ENCODE measurements at regions not wholly inside any gene's neighbourhood (a gene's known extent, or its start where the extent isn't known, plus 50 kb on each side); places are given as distances from the start of the nearest gene placed in this dataset.

DNA sequence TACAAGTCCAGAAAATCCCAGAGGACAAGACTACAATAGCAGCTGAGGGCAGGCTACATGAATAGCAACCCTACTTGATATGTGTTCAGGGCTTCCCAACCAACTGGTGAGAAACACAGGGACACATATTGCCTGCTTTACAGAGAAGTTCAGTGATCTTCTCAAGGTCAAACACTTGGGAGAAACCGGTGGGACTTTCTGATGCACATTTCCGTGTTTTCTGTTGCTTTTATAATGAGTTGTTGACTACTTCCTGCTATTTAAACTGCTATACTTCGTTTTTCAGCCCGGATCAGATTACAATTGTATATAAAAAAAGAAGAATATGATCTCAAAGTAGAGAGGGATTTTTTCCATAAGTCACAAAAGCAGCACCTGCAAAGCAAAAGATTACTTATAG is 175.1 kb downstream of the SNX18 start:
- no peak for TF ChIP-seq ZFX (IDR thresholded peaks at IDR 0.05)
- TF ChIP-seq, protein P1, sequence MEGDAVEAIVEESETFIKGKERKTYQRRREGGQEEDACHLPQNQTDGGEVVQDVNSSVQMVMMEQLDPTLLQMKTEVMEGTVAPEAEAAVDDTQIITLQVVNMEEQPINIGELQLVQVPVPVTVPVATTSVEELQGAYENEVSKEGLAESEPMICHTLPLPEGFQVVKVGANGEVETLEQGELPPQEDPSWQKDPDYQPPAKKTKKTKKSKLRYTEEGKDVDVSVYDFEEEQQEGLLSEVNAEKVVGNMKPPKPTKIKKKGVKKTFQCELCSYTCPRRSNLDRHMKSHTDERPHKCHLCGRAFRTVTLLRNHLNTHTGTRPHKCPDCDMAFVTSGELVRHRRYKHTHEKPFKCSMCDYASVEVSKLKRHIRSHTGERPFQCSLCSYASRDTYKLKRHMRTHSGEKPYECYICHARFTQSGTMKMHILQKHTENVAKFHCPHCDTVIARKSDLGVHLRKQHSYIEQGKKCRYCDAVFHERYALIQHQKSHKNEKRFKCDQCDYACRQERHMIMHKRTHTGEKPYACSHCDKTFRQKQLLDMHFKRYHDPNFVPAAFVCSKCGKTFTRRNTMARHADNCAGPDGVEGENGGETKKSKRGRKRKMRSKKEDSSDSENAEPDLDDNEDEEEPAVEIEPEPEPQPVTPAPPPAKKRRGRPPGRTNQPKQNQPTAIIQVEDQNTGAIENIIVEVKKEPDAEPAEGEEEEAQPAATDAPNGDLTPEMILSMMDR (conservative IDR thresholded peaks at IDR 0.05) = no peak
- no peak overlapping the region for H3K27ac ChIP-seq

DNA sequence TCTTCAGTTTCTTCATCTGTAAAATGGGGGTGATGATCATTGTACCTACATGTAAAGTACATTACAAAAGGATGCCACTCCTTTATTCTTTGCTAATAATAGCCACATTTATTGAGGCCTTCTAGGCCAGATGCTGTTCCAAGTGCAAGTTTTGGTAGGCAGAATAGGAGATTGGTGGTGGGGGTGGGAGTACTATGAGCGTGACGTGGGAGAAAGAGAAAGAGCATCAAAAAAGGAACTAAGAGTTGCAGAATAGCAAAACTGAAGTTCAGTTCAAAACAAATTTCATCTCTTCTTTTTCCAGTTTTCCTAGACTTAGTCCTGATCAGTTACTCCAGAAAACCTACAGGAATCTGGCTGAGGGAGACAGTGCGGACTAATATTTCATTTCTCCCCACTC is 174.1 kb downstream of the SNX18 start:
- H3K27ac ChIP-seq = no peak overlapping the region
- TF ChIP-seq ZFX (IDR thresholded peaks at IDR 0.05) = no peak
- TF ChIP-seq, protein P1 (conservative IDR thresholded peaks at IDR 0.05) = no peak

DNA sequence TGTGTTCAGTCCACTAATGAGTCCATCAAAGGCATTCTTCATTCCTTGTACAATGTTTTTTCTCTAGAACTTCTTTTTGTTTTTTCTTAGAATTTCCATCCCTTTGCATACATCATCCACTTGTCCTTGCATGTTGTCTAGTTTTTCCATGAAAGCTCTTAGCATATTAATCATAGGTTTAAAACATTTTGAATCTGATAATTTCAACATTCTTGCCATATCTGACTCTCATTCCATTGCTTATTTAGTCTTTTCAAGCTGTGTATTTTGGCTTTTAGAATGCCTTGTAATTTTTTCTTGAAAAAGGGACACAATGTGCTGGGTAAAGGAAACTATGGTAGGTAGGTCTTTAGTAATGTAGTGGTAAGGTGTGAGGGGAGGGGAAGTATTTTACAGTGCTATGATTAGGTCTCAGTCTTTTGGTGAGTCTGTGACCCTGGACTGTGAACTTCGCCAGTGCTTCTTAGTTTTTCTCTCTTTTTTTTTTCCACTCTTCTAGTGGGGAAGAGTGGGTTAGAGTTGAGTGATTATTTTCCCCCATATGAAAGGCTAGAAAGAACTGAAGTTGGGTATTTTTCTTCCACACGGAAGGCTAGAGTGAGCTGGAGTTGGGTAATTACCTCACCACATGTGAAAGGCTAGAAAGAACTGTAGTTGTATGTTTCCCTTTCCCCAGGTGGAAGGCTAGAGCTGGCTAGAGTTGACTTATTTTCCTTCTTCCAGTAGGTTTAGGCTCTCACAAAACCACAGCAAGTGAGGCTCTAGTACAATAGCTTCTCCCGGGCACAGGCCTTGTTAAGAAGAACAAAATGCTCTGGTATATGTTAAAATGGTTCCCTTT is 172.1 kb downstream of the SNX18 start:
- no peak for TF ChIP-seq ZFX (IDR thresholded peaks at IDR 0.05)
- TF ChIP-seq, protein P1 (conservative IDR thresholded peaks at IDR 0.05) = no peak
- H3K27ac ChIP-seq = no peak overlapping the region

- TF ChIP-seq, protein P1 (conservative IDR thresholded peaks at IDR 0.05) = no peak
- no peak for TF ChIP-seq ZFX (IDR thresholded peaks at IDR 0.05)
- H3K27ac ChIP-seq = no peak overlapping the region
Observed at GRCh38 chr5:54680998-54681397, 163.4 kb downstream of the SNX18 start.

GRCh38 chr5:54679686-54680085 is 162.1 kb downstream of the SNX18 start:
- TF ChIP-seq, protein P1 (conservative IDR thresholded peaks at IDR 0.05) = no peak
- TF ChIP-seq ZFX (IDR thresholded peaks at IDR 0.05) = no peak
- no peak overlapping the region for H3K27ac ChIP-seq

DNA sequence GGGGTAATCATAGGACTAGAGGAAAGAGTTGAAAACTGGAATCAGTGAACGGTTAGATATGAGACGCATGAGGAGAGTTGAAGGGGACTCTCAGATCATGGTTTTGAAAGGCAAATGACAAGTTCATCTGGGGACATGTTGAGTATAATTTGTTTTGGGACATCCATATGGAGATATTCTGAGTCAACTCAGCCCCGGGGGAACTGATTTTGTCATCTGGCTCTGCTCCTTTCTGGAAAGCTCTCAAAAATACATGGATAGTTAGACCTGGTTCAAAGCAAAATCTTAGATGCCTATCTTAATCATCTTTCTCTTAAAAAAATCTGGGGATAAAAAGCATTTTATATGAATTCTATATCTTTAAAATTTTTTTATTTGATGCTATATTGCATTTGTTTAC is 161.2 kb downstream of the SNX18 start:
- no peak for TF ChIP-seq ZFX (IDR thresholded peaks at IDR 0.05)
- TF ChIP-seq, protein P1 (conservative IDR thresholded peaks at IDR 0.05) = no peak
- no peak overlapping the region for H3K27ac ChIP-seq

DNA sequence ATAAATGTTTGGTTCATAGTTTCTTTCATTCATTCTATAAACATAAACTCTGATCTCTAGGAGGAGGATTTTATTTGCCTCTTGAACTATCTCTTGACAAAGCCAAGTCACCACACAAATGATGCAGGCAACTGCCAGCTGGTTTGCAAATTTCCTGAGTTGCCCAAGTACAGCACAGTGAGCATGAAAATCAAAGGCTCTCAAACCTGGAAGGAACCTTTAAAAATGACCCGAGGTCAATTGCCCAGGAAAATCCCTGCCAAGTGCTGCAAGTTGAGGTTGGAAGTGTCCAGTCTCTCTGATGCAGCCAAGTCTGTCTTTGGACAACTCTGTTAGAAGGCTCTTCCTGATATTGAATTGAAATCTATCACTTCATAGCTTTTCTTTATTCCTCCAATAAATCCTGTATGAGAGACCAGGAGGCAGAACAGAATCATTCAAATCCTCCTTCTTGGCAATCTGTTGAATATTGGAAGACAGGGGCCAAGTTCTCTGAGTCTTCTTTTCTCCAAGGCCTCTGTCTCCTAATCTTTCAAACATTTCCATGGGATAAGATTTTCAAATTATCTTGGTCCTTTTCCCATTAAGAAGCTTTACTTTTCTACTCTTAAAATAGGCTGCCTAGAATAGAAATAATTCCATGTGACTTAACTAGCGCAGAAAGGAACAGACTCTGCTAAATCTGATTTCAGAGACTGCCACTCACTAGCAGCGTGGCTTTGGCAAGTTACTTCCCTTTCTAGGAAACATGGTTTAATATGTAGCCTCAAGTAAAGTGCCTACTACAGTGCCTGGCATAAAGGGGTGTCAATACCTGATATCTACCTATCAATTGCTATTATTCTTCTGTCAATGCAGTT is 159.2 kb downstream of the SNX18 start:
- H3K27ac ChIP-seq = no peak overlapping the region
- no peak for TF ChIP-seq ZFX (IDR thresholded peaks at IDR 0.05)
- TF ChIP-seq, protein P1 (conservative IDR thresholded peaks at IDR 0.05) = no peak
